ENCODE measurements at regions not wholly inside any gene's neighbourhood (a gene's known extent, or its start where the extent isn't known, plus 50 kb on each side); places are given as distances from the start of the nearest gene placed in this dataset.
"Not testable (repeated sequence)": the region's sequence is repeated elsewhere in the genome, so short reads cannot be mapped to it uniquely, and the experiment has no call there.

DNA sequence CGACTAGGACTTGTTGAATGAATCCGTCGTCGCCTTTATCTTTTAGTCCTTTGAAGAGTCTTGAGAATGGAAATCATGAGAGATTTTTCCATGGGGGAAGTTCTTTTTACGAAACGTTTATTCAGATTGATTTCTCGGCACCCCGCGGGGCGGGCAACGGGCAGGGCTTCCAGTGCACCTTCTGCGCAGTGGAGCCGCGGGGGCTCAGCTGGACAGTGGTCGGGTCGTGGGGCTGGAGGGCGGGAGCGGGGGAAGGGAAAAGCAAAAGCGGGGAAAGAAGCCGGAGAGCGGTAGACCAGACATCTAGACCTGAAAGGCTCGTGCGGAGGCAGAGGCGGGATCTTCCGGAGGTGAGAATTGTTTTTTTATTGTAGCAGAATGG is 103.0 kb downstream of the NBPF11 start:
- H3K9me3 ChIP-seq (ENCODE audit: control insufficient read depth, low read length); H3K4me1 ChIP-seq (ENCODE audit: control insufficient read depth, insufficient read depth, low read length, poor library complexity, severe bottlenecking); H3K27ac ChIP-seq (ENCODE audit: low read depth, low read length, severe bottlenecking); H3K36me3 ChIP-seq (ENCODE audit: control insufficient read depth, insufficient read depth, low read length): not testable (repeated sequence)
- 0% methylated on average over 2 to 8 of the region's 25 CpGs for WGBS, 2 experiments (ENCODE audit: insufficient coverage in 2 of 2)
- peak overlapping the region; percentile 31 for H3K4me3 ChIP-seq (ENCODE audit: extremely low read depth, insufficient read depth, low read length, poor library complexity, severe bottlenecking)

DNA sequence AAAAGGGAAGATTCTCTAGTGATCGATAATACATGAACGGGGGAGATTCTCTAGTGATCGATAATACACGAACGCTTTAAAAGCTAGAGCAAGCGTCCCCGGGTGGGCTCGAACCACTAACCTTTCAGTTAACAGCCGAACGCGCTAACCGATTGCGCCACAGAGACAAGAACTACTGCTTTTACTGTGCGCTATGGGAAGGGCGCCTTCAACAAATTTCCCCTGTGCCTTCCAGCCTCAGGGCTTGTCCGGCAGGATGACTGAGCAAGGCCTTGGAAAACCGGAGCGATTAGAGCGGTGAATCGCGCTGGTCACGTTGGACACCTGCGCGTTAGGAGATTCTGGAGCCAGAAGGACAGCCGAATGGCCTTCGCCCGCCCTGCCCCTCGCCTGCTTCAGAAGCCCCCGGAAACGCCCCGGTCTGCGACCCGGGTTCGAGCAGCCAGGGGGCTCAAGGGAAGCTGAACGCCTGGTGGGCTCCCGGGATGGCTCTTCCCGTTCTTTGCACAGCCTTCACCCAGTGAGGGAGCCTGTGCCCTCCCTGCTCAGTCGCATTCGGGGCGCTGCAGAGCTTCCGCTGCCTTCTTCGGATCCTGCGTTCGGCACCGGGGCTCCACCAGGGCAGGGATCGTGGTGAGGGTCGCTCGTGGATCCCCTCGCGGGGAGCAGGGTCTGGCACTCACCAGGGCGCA is 103.5 kb downstream of the NBPF11 start:
- H3K9me3 ChIP-seq (ENCODE audit: control insufficient read depth, low read length); H3K36me3 ChIP-seq (ENCODE audit: control insufficient read depth, insufficient read depth, low read length); H3K4me1 ChIP-seq (ENCODE audit: control insufficient read depth, insufficient read depth, low read length, poor library complexity, severe bottlenecking); H3K27ac ChIP-seq (ENCODE audit: low read depth, low read length, severe bottlenecking): not testable (repeated sequence)
- WGBS, 2 experiments (ENCODE audit: insufficient coverage in 2 of 2) = 14 to 32% methylated on average over 4 to 6 of the region's 51 CpGs
- peak overlapping the region; percentile 31 for H3K4me3 ChIP-seq (ENCODE audit: extremely low read depth, insufficient read depth, low read length, poor library complexity, severe bottlenecking)

DNA sequence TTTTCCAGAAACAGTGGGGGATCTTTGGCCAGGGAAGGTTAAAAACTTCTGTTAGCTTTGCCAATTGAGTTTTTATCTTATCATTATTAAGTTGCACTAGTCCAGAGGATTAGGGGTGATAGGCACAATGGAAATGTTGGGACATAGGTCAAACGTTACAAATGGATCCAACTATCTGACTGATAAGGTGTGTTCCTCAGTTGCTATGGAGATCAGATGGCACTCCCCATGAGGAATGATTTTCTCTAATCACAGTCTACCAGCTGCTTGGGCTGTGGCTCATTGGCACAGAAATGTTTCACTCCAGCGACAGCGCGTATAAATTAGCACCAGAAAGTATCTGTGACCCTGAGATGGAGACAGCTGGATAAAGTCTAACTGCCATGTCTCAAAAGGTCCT is 106.2 kb downstream of the NBPF11 start:
- H3K36me3 ChIP-seq (ENCODE audit: control insufficient read depth, insufficient read depth, low read length); H3K9me3 ChIP-seq (ENCODE audit: control insufficient read depth, low read length); H3K4me1 ChIP-seq (ENCODE audit: control insufficient read depth, insufficient read depth, low read length, poor library complexity, severe bottlenecking); H3K27ac ChIP-seq (ENCODE audit: low read depth, low read length, severe bottlenecking); H3K4me3 ChIP-seq (ENCODE audit: extremely low read depth, insufficient read depth, low read length, poor library complexity, severe bottlenecking): not testable (repeated sequence)
- no CpG with 5 or more reads among the region's 4 CpGs for WGBS, 2 experiments (ENCODE audit: insufficient coverage in 2 of 2)

DNA sequence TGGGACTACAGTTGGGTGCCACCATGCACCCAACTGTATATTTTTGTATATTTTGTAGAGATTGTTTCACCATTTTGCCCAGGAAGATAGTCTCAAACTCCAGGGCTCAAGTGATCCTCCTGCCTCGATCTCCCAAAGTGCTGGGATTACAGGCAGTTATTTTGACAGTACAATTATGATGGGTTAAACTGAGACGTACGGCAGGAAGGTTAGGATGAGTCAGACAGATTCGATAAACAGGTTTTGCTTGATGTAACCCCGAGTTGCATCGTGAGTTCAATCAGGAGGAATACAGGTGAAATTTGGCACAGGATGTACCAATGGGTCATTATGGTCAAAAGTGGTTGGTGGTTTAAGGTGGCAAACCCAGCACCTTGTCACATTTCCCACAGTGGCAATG is 107.6 kb downstream of the NBPF11 start:
- not testable (repeated sequence) for H3K36me3 ChIP-seq (ENCODE audit: control insufficient read depth, insufficient read depth, low read length); H3K4me1 ChIP-seq (ENCODE audit: control insufficient read depth, insufficient read depth, low read length, poor library complexity, severe bottlenecking); H3K9me3 ChIP-seq (ENCODE audit: control insufficient read depth, low read length); H3K4me3 ChIP-seq (ENCODE audit: extremely low read depth, insufficient read depth, low read length, poor library complexity, severe bottlenecking); H3K27ac ChIP-seq (ENCODE audit: low read depth, low read length, severe bottlenecking)
- 84 to 100% methylated on average over 1 to 2 of the region's 6 CpGs for WGBS, 2 experiments (ENCODE audit: insufficient coverage in 2 of 2)

Data from mesodermal cell (in vitro differentiated cells).